ENCODE measurements at regions not wholly inside any gene's neighbourhood (a gene's known extent, or its start where the extent isn't known, plus 50 kb on each side); places are given as distances from the start of the nearest gene placed in this dataset.

GRCh38 chr3:132987396-132987795 lies 50.8 kb upstream of the TMEM108 start:
- ChIA-PET CTCF (no interaction called here), POLR2A (no interaction called here)
- no peak overlapping the region for H3K4me3 ChIP-seq (ENCODE audit: low read depth in 2 of 2, low read length in 1 of 2)
- no peaks in the 10 kb centered on the region for H3K4me1 ChIP-seq (ENCODE audit: control insufficient read depth in 1 of 2, insufficient read depth in 2 of 2, low read depth in 1 of 2, low read length in 1 of 2)
- H3K9ac ChIP-seq: no peak overlapping the region
- H3F3A ChIP-seq (replicated peaks; ENCODE audit: insufficient read depth): no peaks in the 10 kb centered on the region
- H3K27me3 ChIP-seq (ENCODE audit: insufficient read depth): no peaks in the 10 kb centered on the region
- WGBS (ENCODE audit: low lambda C conversion rate): 53% methylated on average over 4 of the region's 4 CpGs
- DNase-seq: no peak
- H3K4me2 ChIP-seq: no peak overlapping the region
- H2AFZ ChIP-seq (ENCODE audit: low read depth): no peak overlapping the region
- H3K79me2 ChIP-seq (ENCODE audit: insufficient read depth): no peaks in the 10 kb centered on the region
- TF ChIP-seq GATA2 (CRISPR knock-in tag; IDR thresholded peaks at IDR 0.05) (no peak), FOXJ3 (CRISPR knock-in tag; IDR thresholded peaks at IDR 0.05) (no peak), MEF2A (IDR thresholded peaks at IDR 0.05; ENCODE audit: borderline replicate concordance, low read depth) (no peak), NFIC (IDR thresholded peaks at IDR 0.05; ENCODE audit: borderline replicate concordance) (no peak), TEAD4 (IDR thresholded peaks at IDR 0.05; ENCODE audit: borderline replicate concordance, insufficient read depth) (no peak), RCOR1 (IDR thresholded peaks at IDR 0.05; ENCODE audit: low read length) (no peak), FOSL2 (IDR thresholded peaks at IDR 0.05; ENCODE audit: borderline replicate concordance, low read depth) (no peak), RAD21 (IDR thresholded peaks at IDR 0.05; ENCODE audit: low read length) (no peak), USF1 (IDR thresholded peaks at IDR 0.05; ENCODE audit: borderline replicate concordance, low read depth) (no peak), NRF1 (IDR thresholded peaks at IDR 0.05; ENCODE audit: low read depth, low read length) (no peak), GABPA (IDR thresholded peaks at IDR 0.05; ENCODE audit: low read depth) (no peak), EZH2phosphoT487 (IDR thresholded peaks at IDR 0.05; ENCODE audit: borderline replicate concordance, low read depth) (no peak), RFX5 (IDR thresholded peaks at IDR 0.05; ENCODE audit: low read length) (no peak), IRF3 (IDR thresholded peaks at IDR 0.05; ENCODE audit: low read depth, low read length) (no peak), SIN3A (IDR thresholded peaks at IDR 0.05; ENCODE audit: borderline replicate concordance, low read depth, low read length) (no peak)
- TF ChIP-seq, protein P1, sequence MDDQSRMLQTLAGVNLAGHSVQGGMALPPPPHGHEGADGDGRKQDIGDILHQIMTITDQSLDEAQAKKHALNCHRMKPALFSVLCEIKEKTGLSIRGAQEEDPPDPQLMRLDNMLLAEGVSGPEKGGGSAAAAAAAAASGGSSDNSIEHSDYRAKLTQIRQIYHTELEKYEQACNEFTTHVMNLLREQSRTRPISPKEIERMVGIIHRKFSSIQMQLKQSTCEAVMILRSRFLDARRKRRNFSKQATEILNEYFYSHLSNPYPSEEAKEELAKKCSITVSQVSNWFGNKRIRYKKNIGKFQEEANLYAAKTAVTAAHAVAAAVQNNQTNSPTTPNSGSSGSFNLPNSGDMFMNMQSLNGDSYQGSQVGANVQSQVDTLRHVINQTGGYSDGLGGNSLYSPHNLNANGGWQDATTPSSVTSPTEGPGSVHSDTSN (IDR thresholded peaks at IDR 0.05): no peak
- TF ChIP-seq, protein P2, sequence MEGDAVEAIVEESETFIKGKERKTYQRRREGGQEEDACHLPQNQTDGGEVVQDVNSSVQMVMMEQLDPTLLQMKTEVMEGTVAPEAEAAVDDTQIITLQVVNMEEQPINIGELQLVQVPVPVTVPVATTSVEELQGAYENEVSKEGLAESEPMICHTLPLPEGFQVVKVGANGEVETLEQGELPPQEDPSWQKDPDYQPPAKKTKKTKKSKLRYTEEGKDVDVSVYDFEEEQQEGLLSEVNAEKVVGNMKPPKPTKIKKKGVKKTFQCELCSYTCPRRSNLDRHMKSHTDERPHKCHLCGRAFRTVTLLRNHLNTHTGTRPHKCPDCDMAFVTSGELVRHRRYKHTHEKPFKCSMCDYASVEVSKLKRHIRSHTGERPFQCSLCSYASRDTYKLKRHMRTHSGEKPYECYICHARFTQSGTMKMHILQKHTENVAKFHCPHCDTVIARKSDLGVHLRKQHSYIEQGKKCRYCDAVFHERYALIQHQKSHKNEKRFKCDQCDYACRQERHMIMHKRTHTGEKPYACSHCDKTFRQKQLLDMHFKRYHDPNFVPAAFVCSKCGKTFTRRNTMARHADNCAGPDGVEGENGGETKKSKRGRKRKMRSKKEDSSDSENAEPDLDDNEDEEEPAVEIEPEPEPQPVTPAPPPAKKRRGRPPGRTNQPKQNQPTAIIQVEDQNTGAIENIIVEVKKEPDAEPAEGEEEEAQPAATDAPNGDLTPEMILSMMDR (IDR thresholded peaks at IDR 0.05): no peak
- no peak overlapping the region for H3K27ac ChIP-seq (ENCODE audit: low read depth in 2 of 2, low read length in 1 of 2)
- H3K9me3 ChIP-seq: no peaks in the 10 kb centered on the region
- no peaks in the 10 kb centered on the region for H3K9me2 ChIP-seq
- no peaks in the 10 kb centered on the region for H3K36me3 ChIP-seq (replicated peaks in 1 of 2; ENCODE audit: control insufficient read depth in 1 of 2, insufficient read depth in 2 of 2, low read length in 1 of 2)
- H4K20me1 ChIP-seq (ENCODE audit: insufficient read depth): no peaks in the 10 kb centered on the region
